ENCODE measurements at regions not wholly inside any gene's neighbourhood (a gene's known extent, or its start where the extent isn't known, plus 50 kb on each side); places are given as distances from the start of the nearest gene placed in this dataset.

DNA sequence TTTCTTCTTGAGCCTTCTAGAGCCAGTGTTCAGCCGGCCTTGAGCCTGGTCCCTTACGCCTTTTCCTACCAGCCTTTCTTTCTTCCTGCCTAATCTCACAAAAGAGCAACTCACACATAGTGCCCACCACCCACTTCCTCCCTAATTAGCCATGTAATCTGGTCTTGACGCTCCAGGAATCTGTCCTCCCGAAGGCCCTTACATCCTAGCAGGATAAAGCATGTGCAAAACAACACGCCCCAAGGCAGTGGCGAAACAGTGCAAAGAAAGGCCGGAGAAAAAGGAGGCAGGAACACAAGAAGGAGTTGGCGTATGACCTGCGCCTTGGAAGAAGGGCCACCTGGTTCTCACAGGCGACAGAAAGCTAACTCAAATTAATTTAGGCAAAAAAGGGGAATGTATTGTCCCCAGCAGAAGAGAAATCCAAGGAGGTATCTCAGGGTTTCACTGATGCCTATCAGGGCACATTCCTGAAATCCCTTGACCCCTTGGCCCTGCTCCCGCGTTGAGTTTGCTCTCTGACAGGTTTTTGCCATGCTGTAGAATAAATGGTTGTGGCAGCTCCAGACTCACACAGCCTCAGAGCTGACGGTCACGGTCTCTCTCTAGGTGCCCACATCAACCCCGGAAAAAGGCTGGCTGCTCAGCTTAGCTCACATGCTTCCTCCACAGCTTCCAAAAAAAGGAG, 79.0 kb downstream of the ZNF281 start (continued):
- TF ChIP-seq, protein P1, sequence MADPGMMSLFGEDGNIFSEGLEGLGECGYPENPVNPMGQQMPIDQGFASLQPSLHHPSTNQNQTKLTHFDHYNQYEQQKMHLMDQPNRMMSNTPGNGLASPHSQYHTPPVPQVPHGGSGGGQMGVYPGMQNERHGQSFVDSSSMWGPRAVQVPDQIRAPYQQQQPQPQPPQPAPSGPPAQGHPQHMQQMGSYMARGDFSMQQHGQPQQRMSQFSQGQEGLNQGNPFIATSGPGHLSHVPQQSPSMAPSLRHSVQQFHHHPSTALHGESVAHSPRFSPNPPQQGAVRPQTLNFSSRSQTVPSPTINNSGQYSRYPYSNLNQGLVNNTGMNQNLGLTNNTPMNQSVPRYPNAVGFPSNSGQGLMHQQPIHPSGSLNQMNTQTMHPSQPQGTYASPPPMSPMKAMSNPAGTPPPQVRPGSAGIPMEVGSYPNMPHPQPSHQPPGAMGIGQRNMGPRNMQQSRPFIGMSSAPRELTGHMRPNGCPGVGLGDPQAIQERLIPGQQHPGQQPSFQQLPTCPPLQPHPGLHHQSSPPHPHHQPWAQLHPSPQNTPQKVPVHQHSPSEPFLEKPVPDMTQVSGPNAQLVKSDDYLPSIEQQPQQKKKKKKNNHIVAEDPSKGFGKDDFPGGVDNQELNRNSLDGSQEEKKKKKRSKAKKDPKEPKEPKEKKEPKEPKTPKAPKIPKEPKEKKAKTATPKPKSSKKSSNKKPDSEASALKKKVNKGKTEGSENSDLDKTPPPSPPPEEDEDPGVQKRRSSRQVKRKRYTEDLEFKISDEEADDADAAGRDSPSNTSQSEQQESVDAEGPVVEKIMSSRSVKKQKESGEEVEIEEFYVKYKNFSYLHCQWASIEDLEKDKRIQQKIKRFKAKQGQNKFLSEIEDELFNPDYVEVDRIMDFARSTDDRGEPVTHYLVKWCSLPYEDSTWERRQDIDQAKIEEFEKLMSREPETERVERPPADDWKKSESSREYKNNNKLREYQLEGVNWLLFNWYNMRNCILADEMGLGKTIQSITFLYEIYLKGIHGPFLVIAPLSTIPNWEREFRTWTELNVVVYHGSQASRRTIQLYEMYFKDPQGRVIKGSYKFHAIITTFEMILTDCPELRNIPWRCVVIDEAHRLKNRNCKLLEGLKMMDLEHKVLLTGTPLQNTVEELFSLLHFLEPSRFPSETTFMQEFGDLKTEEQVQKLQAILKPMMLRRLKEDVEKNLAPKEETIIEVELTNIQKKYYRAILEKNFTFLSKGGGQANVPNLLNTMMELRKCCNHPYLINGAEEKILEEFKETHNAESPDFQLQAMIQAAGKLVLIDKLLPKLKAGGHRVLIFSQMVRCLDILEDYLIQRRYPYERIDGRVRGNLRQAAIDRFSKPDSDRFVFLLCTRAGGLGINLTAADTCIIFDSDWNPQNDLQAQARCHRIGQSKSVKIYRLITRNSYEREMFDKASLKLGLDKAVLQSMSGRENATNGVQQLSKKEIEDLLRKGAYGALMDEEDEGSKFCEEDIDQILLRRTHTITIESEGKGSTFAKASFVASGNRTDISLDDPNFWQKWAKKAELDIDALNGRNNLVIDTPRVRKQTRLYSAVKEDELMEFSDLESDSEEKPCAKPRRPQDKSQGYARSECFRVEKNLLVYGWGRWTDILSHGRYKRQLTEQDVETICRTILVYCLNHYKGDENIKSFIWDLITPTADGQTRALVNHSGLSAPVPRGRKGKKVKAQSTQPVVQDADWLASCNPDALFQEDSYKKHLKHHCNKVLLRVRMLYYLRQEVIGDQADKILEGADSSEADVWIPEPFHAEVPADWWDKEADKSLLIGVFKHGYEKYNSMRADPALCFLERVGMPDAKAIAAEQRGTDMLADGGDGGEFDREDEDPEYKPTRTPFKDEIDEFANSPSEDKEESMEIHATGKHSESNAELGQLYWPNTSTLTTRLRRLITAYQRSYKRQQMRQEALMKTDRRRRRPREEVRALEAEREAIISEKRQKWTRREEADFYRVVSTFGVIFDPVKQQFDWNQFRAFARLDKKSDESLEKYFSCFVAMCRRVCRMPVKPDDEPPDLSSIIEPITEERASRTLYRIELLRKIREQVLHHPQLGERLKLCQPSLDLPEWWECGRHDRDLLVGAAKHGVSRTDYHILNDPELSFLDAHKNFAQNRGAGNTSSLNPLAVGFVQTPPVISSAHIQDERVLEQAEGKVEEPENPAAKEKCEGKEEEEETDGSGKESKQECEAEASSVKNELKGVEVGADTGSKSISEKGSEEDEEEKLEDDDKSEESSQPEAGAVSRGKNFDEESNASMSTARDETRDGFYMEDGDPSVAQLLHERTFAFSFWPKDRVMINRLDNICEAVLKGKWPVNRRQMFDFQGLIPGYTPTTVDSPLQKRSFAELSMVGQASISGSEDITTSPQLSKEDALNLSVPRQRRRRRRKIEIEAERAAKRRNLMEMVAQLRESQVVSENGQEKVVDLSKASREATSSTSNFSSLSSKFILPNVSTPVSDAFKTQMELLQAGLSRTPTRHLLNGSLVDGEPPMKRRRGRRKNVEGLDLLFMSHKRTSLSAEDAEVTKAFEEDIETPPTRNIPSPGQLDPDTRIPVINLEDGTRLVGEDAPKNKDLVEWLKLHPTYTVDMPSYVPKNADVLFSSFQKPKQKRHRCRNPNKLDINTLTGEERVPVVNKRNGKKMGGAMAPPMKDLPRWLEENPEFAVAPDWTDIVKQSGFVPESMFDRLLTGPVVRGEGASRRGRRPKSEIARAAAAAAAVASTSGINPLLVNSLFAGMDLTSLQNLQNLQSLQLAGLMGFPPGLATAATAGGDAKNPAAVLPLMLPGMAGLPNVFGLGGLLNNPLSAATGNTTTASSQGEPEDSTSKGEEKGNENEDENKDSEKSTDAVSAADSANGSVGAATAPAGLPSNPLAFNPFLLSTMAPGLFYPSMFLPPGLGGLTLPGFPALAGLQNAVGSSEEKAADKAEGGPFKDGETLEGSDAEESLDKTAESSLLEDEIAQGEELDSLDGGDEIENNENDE (IDR thresholded peaks at IDR 0.05; ENCODE audit: insufficient replicate concordance, low read length): no peak
- TF ChIP-seq, protein P2, sequence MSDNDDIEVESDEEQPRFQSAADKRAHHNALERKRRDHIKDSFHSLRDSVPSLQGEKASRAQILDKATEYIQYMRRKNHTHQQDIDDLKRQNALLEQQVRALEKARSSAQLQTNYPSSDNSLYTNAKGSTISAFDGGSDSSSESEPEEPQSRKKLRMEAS (IDR thresholded peaks at IDR 0.05): no peak
- TF ChIP-seq YY1 (IDR thresholded peaks at IDR 0.05; ENCODE audit: low read depth, low read length): no peak
- no peak for TF ChIP-seq FOSL1 (IDR thresholded peaks at IDR 0.05; ENCODE audit: insufficient read depth, low read depth, low read length)
- TF ChIP-seq POLR2AphosphoS5 (IDR thresholded peaks at IDR 0.05; ENCODE audit: low read depth, low read length): no peak

Data from H1 (cell line).